ENCODE measurements at regions not wholly inside any gene's neighbourhood (a gene's known extent, or its start where the extent isn't known, plus 50 kb on each side); places are given as distances from the start of the nearest gene placed in this dataset.
"Not testable (repeated sequence)": the region's sequence is repeated elsewhere in the genome, so short reads cannot be mapped to it uniquely, and the experiment has no call there.

DNA sequence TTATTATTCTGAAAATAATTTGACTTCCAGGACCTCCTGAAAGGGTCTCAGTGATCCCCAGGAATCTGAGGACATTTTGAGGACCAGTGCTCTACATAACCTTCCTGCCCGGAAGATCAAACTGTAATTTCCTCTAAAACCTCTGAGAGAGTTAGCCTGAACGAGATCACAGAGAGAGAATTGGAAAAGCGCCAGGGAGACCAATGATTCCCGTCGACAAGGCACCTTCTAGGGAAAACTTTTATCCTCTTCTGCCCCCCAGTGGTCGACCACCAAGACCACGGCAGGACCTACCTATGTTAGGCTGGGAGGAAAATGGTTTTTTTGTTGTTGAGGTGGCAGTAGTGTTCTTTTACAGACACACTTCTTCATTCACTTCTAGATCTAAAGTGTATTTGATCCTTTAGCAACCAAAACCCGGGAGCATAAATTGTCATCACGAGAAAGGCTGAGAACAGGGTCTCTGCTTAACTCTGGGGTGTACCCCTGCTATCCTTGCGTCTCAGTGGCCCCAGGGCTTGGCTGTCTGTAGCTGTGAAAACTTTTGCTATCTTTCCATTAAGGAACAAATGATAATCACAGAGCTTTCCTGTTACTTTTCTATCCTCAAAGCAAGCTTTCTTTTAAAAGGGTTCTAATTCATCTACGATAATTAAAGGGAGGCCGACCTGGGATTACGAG, 62.9 kb upstream of the NID2 start:
- no TSS peak for BruUV-seq (replicated peaks)
- Mint-ChIP-seq H3K36me3 (ENCODE audit: insufficient read depth, unreplicated experiment) (no peaks in the 10 kb centered on the region), H3K4me3 (ENCODE audit: low read depth, unreplicated experiment) (no peak overlapping the region), H3K27me3 (ENCODE audit: unreplicated experiment) (peaks cover 26% of the 10 kb centered on the region), H3K9me3 (ENCODE audit: low read depth, unreplicated experiment) (peaks cover 5% of the 10 kb centered on the region), H3K4me1 (ENCODE audit: low read depth, unreplicated experiment) (no peaks in the 10 kb centered on the region), H3K27ac (ENCODE audit: unreplicated experiment) (no peak overlapping the region)
- peak; percentile 84 for DNase-seq
- CTCF ChIA-PET: no interaction called here
- intact Hi-C loops (cut with micrococcal nuclease; ENCODE audit: unreplicated experiment): loop anchor here (1.0 to 5.0 kb wide), 3 partner anchors 88 to 849 kb away; no protein-coding TSS in a partner anchor
- TF ChIP-seq, protein P1, sequence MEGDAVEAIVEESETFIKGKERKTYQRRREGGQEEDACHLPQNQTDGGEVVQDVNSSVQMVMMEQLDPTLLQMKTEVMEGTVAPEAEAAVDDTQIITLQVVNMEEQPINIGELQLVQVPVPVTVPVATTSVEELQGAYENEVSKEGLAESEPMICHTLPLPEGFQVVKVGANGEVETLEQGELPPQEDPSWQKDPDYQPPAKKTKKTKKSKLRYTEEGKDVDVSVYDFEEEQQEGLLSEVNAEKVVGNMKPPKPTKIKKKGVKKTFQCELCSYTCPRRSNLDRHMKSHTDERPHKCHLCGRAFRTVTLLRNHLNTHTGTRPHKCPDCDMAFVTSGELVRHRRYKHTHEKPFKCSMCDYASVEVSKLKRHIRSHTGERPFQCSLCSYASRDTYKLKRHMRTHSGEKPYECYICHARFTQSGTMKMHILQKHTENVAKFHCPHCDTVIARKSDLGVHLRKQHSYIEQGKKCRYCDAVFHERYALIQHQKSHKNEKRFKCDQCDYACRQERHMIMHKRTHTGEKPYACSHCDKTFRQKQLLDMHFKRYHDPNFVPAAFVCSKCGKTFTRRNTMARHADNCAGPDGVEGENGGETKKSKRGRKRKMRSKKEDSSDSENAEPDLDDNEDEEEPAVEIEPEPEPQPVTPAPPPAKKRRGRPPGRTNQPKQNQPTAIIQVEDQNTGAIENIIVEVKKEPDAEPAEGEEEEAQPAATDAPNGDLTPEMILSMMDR (IDR thresholded peaks at IDR 0.05; ENCODE audit: unreplicated experiment): peak; percentile 46

DNA sequence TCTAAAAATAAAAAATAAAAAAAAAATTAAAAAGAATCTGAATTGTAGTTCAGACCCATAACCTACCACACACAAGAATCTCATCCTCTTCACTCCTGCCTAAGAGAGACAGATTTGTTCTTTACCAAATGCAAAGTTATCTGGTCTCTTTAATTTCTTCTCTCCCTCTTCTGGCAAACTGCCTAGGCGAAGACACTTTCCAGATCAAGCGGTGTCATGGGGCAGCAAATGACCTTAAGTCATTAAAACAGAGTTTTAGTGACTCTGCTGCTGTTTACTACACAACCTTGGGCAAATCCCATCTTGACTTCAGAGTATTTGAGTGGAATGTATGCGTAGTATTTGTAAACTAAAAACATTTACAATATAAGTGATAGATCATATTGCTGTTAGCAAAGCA, 60.9 kb upstream of the NID2 start:
- H3K27ac Mint-ChIP-seq (ENCODE audit: unreplicated experiment): no peak overlapping the region
- H3K4me1 Mint-ChIP-seq (ENCODE audit: low read depth, unreplicated experiment): no peaks in the 10 kb centered on the region
- DNase-seq: no peak
- H3K9me3 Mint-ChIP-seq (ENCODE audit: low read depth, unreplicated experiment): peaks cover under 1% of the 10 kb centered on the region
- CTCF ChIA-PET: no interaction called here
- BruUV-seq (replicated peaks): no TSS peak
- H3K27me3 Mint-ChIP-seq (ENCODE audit: unreplicated experiment): peaks cover 44% of the 10 kb centered on the region
- TF ChIP-seq, protein P1 (IDR thresholded peaks at IDR 0.05; ENCODE audit: unreplicated experiment): no peak
- H3K36me3 Mint-ChIP-seq (ENCODE audit: insufficient read depth, unreplicated experiment): no peaks in the 10 kb centered on the region
- H3K4me3 Mint-ChIP-seq (ENCODE audit: low read depth, unreplicated experiment): no peak overlapping the region
- intact Hi-C loops (cut with micrococcal nuclease; ENCODE audit: unreplicated experiment): loop anchor here (5.0 kb wide), 1 partner anchor 847 kb away; no protein-coding TSS in a partner anchor

DNA sequence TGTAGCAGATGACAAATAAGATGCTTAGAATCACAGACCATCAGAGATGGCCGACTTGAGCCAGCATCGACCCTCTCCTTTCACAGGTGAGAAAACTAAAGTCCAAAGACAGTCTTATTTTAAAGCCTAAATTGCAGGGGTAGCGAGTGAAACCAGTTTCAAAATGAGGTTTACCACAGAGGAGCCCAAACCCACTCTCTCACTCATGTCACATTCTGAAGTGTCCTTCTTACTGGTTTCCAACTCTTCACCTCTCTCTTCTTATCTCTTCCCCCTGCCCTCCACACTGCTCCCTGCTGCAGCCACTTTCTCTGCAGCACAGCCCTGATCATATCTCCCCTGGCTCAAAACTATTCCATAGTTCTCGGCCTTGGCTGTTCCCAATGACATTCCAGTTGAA, 57.0 kb upstream of the NID2 start:
- peaks cover 19% of the 10 kb centered on the region for H3K27me3 Mint-ChIP-seq (ENCODE audit: unreplicated experiment)
- H3K4me3 Mint-ChIP-seq (ENCODE audit: low read depth, unreplicated experiment): no peak overlapping the region
- H3K36me3 Mint-ChIP-seq (ENCODE audit: insufficient read depth, unreplicated experiment): no peaks in the 10 kb centered on the region
- BruUV-seq (replicated peaks): no TSS peak
- intact Hi-C loops (cut with micrococcal nuclease; ENCODE audit: unreplicated experiment): no loop called here
- H3K4me1 Mint-ChIP-seq (ENCODE audit: low read depth, unreplicated experiment): no peaks in the 10 kb centered on the region
- TF ChIP-seq, protein P1 (IDR thresholded peaks at IDR 0.05; ENCODE audit: unreplicated experiment): no peak
- no peaks in the 10 kb centered on the region for H3K9me3 Mint-ChIP-seq (ENCODE audit: low read depth, unreplicated experiment)
- no peak for DNase-seq
- H3K27ac Mint-ChIP-seq (ENCODE audit: unreplicated experiment): no peak overlapping the region
- CTCF ChIA-PET: no interaction called here

GRCh38 chr14:52124791-52125684, 56.2 kb upstream of the NID2 start:
- no peak overlapping the region for H3K27ac Mint-ChIP-seq (ENCODE audit: unreplicated experiment)
- no TSS peak for BruUV-seq (replicated peaks)
- no peak for DNase-seq

GRCh38 chr14:52122163-52122562, 53.3 kb upstream of the NID2 start:
- peaks cover 20% of the 10 kb centered on the region for H3K27me3 Mint-ChIP-seq (ENCODE audit: unreplicated experiment)

More at GRCh38 chr14:52124791-52125684, 56.2 kb upstream of the NID2 start:
- CTCF ChIA-PET: no interaction called here
- Mint-ChIP-seq H3K4me1 (ENCODE audit: low read depth, unreplicated experiment) (no peaks in the 10 kb centered on the region), H3K9me3 (ENCODE audit: low read depth, unreplicated experiment) (no peaks in the 10 kb centered on the region), H3K4me3 (ENCODE audit: low read depth, unreplicated experiment) (no peak overlapping the region), H3K27me3 (ENCODE audit: unreplicated experiment) (peaks cover 19% of the 10 kb centered on the region), H3K36me3 (ENCODE audit: insufficient read depth, unreplicated experiment) (no peaks in the 10 kb centered on the region)
- intact Hi-C loops (cut with micrococcal nuclease; ENCODE audit: unreplicated experiment): no loop called here
- TF ChIP-seq, protein P1 (IDR thresholded peaks at IDR 0.05; ENCODE audit: unreplicated experiment): no peak

More at GRCh38 chr14:52122163-52122562, 53.3 kb upstream of the NID2 start:
- BruUV-seq (replicated peaks); H3K9me3 Mint-ChIP-seq (ENCODE audit: low read depth, unreplicated experiment); H3K4me3 Mint-ChIP-seq (ENCODE audit: low read depth, unreplicated experiment); H3K27ac Mint-ChIP-seq (ENCODE audit: unreplicated experiment); CTCF ChIA-PET; H3K36me3 Mint-ChIP-seq (ENCODE audit: insufficient read depth, unreplicated experiment); intact Hi-C loops (cut with micrococcal nuclease; ENCODE audit: unreplicated experiment); H3K4me1 Mint-ChIP-seq (ENCODE audit: low read depth, unreplicated experiment); DNase-seq: not testable (repeated sequence)

All from Calu3 (cell line).